Middle frontal gyrus (tissue), 1 donor: ENCODE measurements at regions not wholly inside any gene's neighbourhood (a gene's known extent, or its start where the extent isn't known, plus 50 kb on each side); places are given as distances from the start of the nearest gene placed in this dataset.

Source experiments
- DNase-seq: peaks from one replicate; pipeline ENCODE4 v3.0.0-alpha.2; 2015; ENCODE audit warnings: low spot score; ENCODE audit errors: extremely low spot score

- DNase-seq, result peak; percentile 70
These were observed 118.4 kb upstream of the WDR17 start for GRCh38 chr4:175947117-175947722.

DNA sequence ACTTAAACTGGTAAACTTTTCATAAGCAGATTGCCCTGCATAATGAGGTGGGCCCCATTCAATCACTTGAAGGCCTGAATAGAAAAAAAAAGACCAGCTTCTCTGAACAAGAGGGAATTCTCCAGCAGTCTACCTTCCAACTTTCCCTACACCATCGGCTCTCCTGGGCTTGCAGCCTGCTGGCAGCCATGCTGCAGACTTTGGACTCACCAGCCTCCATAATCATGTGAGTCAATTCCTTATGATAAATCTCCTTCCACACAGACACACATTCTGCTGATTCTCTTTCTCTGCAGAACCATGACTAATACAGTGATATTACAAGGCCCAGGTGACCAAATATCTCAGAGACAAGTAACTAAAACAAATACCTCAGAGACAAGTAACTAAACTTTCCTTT lies 113.8 kb upstream of the WDR17 start:
- DNase-seq, result no peak

DNA sequence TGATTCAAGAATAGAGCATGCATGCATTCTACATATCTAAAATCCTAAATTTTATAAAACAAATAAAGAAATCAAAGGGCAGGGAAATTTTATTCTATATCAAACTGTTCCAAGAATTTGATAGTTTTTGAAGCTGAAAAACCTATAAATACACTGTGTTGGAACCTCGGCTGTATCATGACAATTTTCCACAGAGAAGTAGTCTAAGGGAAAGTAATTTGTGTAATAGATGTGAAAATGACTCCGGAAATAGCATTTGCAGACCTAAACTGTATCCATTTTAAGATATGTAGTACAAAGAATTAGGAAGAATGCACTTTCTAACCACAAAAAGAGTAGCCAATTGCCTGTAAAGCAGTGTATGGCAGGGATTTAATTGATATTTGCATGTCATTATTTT lies 112.5 kb upstream of the WDR17 start:
- no peak for DNase-seq

DNA sequence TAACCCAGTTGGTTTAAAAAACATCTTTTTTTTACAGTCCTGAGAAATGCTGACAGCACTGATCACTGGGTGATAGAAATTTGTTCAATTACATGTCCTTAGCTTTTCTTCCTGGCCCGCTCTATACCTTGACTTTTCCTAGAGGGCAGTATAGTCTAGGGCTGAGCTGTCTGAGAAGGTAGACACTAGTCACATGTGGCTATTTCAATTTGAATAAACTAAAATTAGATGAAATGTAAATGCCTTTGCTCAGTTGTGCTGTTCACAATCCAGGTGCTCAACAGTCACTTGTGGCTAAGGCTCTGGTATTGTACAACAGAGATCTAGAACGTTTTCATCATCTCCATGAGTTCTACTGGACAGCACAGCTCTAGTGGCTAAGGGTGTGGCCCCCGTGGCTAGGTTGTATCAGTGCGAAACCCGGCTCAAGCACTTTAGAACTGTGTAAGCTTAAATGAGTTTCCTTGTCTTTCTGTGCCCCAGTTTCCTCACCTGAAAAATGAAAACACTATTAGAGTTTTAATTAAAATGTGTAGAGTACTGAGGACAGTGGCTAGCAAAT lies 111.6 kb upstream of the WDR17 start:
- no peak for DNase-seq

GRCh38 chr4:175954685-175955084 lies 111.0 kb upstream of the WDR17 start:
- no peak for DNase-seq

DNA sequence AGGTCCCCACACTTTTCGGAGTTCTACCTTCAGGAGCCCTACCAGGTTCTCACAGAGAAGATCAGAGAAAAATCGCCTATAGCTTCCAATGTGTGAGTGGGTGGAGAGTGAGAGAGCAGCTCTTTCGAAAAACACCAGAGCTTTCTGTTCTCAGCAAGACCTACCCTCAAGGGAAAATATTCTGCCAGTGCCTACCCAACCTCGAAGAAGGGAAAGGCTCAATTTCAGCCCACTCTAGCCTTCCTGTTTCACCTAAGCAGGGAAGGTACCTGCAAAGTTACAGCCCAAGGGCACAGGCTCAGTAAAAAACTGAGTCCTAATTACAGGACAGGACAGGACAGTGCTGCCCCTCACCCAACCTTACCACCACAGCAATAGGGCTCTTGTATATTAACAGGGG lies 104.0 kb upstream of the WDR17 start:
- no peak for DNase-seq

DNA sequence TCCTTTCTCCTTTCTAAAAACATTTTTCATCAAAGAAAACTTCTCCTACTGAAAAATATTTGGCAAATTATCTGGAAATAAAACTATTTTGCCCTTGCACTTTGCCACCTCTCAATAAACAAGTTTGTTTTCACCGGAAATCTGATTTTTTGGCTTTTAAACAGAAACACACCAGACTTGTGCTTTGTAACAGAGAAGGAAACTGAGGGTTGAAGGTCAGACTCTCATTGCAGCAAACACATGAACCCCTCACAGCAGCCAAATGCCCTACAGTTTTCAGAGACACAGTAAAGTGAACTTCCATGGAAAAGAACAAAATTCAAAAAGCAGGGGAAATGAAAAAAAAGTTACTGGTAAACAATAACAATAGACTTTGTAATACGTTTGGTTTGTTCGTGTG lies 95.6 kb upstream of the WDR17 start:
- DNase-seq, result no peak

DNA sequence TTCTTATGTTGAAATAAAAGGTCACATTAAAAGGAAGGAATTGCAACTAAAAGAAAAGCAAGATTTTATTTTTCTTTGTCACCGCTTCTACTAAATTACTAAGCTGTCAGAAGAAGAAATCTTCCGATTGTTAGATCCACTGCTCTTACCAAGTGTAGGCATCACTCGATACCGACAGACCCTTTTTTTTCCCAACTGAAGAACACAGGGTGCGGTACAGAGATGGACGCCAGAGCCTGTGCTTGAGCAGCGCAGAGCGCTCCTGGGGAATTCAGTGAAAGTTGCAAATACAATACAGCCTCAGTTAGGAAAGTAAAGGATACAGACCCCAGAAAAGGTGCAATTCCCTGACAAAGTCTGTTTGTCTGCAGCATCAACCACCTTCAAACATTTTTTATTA lies 94.9 kb upstream of the WDR17 start:
- no peak for DNase-seq

DNA sequence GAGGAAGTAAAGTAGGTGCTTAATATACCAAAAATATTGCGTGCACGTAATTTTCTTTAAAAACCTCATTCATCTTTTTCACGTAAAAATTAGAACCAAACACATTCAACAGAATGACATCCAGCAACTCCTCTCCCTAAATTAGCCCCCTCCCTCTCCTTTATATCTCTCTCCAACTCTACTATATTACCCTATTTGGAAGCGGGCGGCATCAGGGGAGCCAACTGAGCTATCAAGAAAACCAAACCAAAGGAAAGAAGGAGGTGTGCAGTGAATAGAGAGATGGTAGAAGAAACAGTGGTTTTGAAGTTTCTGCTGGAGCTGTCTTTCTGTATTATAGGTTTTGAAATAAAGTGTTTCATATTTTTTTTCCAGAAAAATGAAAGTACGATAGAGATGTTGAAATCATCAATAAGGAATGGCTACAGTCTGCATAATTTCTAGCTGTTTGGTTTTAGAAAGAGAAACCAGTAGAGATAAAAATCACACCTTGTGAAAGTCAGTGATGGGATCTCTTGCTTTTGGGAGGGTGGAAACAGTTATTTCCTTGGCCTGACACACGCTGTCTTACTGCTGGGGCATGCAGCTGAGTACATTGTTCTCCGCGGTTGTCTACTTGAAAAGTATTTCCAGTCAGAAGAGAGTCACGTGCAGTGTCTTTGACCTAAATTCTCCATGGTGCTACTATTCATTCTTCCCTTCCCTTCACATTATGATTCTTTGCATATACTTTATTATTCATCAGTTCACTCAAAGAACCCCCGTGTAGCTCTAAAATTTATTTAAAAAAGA lies 94.1 kb upstream of the WDR17 start:
- no peak for DNase-seq

- DNase-seq, result no peak
These were observed 92.4 kb upstream of the WDR17 start for GRCh38 chr4:175973027-175973923.

DNA sequence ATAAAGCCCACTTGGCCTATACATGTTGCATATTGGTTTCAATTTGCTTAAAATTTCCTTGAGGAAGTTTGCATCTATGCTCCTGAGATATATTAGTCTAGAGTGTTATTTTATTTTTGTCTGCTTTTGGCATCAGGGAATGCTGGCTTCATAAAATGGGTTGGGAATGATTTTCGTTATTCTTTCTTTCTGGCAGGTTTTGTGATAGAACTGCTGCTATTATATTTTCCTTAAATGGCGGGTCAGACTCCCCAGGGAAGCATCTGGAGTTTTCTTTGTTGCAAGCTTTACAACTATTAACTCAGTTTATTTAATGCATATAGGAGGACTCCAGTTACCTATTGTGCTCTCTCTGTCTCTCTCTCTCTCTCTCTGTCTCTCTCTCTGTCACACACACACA lies 82.0 kb upstream of the WDR17 start:
- no peak for DNase-seq

DNA sequence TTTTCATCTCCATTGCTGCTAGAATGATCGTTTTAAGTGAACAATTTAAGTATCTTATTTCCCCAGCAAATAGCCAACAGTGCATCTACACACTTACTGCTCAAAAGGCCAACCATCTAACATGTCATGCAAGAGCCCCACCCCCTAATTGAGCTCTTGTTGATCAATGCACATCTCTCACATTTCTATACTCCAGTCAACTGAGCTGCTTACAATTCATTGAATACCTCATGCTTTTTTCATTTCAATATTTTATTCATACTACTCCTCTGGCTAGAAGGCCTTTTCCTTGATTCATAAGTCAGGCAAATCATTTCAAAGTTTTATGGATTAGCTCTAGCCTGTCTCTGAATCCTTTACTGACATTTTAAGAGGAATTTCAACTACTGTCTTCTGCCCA lies 79.0 kb upstream of the WDR17 start:
- no peak for DNase-seq

DNA sequence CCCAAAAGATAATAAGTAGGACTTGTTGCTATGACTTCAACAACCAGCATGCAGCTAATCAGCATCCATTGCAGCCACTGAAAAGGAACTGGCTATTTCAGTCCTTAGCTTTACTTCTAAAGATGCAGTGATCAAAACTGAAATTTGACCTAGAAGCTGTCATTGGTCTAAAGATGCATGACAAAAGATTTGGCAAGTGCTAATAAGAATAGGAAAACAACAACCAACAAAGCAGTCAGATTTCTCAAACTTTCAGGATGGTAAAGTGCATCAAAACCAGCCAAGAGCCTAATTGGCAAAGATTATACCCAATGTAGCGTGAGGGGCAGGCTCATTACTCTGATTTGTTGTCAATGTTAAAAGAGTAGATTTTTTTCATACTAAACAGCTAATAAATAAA lies 77.1 kb upstream of the WDR17 start:
- DNase-seq, result no peak

DNA sequence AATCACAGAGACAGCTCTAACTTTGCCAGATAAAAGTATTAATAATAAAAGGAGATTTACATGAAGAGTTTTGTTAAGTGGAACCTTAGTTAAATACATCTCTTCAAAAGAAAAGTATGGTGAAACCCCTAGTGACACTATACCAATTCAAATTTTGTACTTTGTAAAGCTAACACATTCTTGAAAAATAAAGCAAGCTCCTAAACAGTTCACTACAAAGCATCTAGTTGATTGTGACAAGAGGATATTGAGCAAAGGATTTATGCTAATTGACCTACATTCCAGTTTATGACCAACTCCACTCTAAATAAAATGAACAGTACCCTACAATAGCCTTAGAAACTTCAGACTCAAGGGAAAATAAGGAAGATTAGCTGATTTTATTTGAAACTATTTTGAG lies 69.4 kb upstream of the WDR17 start:
- DNase-seq, result no peak

GRCh38 chr4:175997291-175997690 lies 68.3 kb upstream of the WDR17 start:
- DNase-seq, result no peak

DNA sequence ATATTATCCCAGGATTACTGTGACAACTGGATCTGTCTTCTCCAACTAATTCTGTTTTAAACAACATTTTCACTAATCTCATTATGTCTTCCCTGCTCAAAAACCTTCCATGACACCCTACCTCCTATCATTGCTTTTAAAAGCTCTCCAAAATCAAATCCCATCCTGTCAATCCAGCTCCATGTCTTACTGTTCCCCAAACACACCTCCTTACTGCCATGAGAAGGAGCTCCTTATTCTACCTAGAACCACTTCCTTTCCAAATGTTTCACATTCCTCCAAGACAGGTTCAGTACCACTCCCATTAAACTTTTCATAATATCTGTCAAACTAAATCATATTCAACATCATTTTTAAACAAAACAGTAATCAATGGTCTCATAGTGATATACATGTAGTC lies 66.9 kb upstream of the WDR17 start:
- no peak for DNase-seq

DNA sequence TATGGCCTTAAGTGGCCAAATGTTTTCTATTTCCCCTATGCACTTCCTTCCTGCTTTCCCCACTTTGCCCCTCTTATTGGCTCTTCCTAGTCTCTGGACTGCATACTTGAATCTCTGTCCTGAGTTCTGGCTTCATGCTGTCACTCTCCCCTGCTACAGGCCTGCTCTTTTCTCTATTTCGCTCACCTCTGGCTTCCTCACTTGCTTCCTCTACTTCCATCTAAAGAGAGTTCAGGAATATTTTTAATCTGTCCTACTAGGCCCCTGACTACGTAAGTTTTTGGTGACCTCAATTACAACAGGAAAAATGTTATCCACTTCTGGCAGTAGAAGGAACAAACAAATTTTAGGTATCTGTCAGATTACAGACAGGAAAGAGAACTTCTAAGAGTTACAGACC lies 65.7 kb upstream of the WDR17 start:
- DNase-seq, result no peak

- DNase-seq, result no peak
These were observed 64.3 kb upstream of the WDR17 start for GRCh38 chr4:176001151-176002006.

DNA sequence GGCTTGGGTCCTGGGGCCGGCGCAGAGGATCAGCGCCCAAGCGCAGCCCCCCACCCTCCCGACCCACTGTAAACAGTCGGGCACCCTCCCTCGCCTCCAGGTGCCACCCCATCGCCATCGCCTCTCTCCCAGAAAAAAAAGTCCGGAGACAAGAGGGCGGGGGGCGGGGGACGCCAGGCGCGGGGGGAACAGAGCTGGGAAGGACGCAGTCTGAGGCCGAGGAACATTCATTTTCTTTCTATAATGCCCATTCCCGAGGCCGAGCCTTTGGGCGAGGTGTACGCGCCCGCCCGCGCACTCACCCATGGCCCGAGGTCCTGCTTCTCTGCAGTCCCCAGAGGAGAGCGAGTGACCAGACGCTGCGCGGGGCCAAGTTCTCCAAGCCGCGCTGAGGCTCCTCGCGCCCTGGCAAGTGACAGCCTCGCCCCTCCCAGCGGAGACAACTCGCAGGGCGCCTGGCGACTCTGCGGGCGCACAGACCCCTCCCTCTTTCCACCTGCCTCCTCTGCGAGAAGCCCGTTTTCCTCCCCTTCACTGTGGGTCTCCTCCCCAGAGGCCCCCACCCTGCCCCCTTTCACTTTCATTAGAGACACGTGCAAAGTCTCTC lies 63.5 kb upstream of the WDR17 start:
- DNase-seq, result no peak

DNA sequence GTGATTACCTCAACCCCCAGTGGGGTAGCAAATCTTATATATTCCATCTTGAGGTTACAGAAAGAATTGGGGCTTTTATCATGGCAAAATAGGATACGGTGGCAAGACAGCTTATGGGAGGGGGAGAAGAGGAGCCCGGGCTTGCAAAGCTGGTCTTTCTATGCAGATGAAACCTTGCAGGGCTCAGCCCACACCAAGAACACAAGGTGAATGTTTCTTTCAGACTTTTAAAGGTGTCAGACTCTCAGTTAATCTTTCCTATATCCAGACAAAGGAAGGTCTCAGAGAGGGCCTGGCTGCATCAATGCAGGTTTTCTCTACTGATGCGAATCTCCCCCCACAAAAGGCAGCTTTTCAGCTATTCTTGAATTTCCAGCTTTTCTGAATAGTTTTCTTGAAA lies 59.9 kb upstream of the WDR17 start:
- no peak for DNase-seq

- DNase-seq, result no peak
These were observed 56.4 kb upstream of the WDR17 start for GRCh38 chr4:176009254-176009653.
